H9 (cell line): ENCODE measurements at regions not wholly inside any gene's neighbourhood (a gene's known extent, or its start where the extent isn't known, plus 50 kb on each side); places are given as distances from the start of the nearest gene placed in this dataset.

Experiments
- DNase-seq: peaks from one replicate; pipeline ENCODE4 v3.0.0-alpha.2; 2017
- H2AFZ ChIP-seq: one replicate; pipeline ENCODE4 v1.6.1; 2013; ENCODE audit warnings: mild to moderate bottlenecking, low read length, control low read depth, moderate library complexity
- H2AK5ac ChIP-seq: 2 replicates; pipeline ENCODE4 v1.6.1; 2013; ENCODE audit warnings: low read length, control low read depth, mixed read lengths; ENCODE audit not compliant: insufficient read length
- H2BK120ac ChIP-seq: one replicate; pipeline ENCODE4 v1.6.1; 2013; ENCODE audit warnings: low read depth, mild to moderate bottlenecking, low read length, control low read depth, inconsistent platforms; ENCODE audit not compliant: poor library complexity, severe bottlenecking
- H2BK12ac ChIP-seq: 2 replicates; pipeline ENCODE4 v1.6.1; 2013; ENCODE audit warnings: low read length, control low read depth, mixed read lengths, low read depth; ENCODE audit not compliant: insufficient read length
- H2BK15ac ChIP-seq: 2 replicates; pipeline ENCODE4 v1.6.1; 2013; ENCODE audit warnings: low read depth, low read length, control low read depth
- H2BK20ac ChIP-seq: one replicate; pipeline ENCODE4 v1.6.1; 2013; ENCODE audit warnings: low read depth, mild to moderate bottlenecking, low read length, control low read depth, inconsistent platforms; ENCODE audit not compliant: poor library complexity, severe bottlenecking
- H2BK5ac ChIP-seq: 2 replicates; pipeline ENCODE4 v1.6.1; 2013; ENCODE audit warnings: low read length, control low read depth, mixed read lengths; ENCODE audit not compliant: insufficient read length
- H3K14ac ChIP-seq: 2 replicates; pipeline ENCODE4 v1.6.1; 2013; ENCODE audit warnings: low read length, control low read depth; ENCODE audit not compliant: insufficient read depth
- H3K18ac ChIP-seq: 2 replicates; pipeline ENCODE4 v1.6.1; 2013; ENCODE audit warnings: low read depth, mild to moderate bottlenecking, mixed read lengths, low read length, control low read depth; ENCODE audit not compliant: insufficient read length
- H3K23ac ChIP-seq: 2 replicates; pipeline ENCODE4 v1.6.1; 2013; ENCODE audit warnings: low read length, control low read depth, mixed read lengths, low read depth; ENCODE audit not compliant: insufficient read length
- H3K23me2 ChIP-seq: 2 replicates; pipeline ENCODE4 v1.6.1; 2013; ENCODE audit warnings: low read depth, mild to moderate bottlenecking, mixed read lengths, low read length, control low read depth; ENCODE audit not compliant: insufficient read length, poor library complexity, severe bottlenecking
- H3K27ac ChIP-seq: 2 replicates; pipeline ENCODE4 v1.5.1; 2013; ENCODE audit warnings: low read length, control low read depth, mixed read lengths, low read depth; ENCODE audit not compliant: insufficient read length
- H3K27me3 ChIP-seq: 2 replicates; pipeline ENCODE4 v1.6.1; 2013; ENCODE audit warnings: low read length, control low read depth, inconsistent platforms; ENCODE audit not compliant: insufficient read depth
- H3K4ac ChIP-seq: 2 replicates; pipeline ENCODE4 v1.6.1; 2013; ENCODE audit warnings: low read depth, mild to moderate bottlenecking, control low read depth, inconsistent platforms, low read length, moderate library complexity
- H3K4me1 ChIP-seq: 2 replicates; pipeline ENCODE4 v1.6.1; 2013; ENCODE audit warnings: low read length, control low read depth, inconsistent platforms; ENCODE audit not compliant: insufficient read depth
- H3K4me2 ChIP-seq: 2 replicates; pipeline ENCODE4 v1.6.1; 2013; ENCODE audit warnings: low read length, control low read depth, mixed read lengths; ENCODE audit not compliant: insufficient read length, insufficient read depth
- H3K56ac ChIP-seq: 2 replicates; pipeline ENCODE4 v1.6.1; 2013; ENCODE audit warnings: low read depth, mild to moderate bottlenecking, mixed read lengths, low read length, control low read depth; ENCODE audit not compliant: insufficient read length
- H3K79me1 ChIP-seq: 2 replicates; pipeline ENCODE4 v1.6.1; 2013; ENCODE audit warnings: low read depth, mild to moderate bottlenecking, moderate library complexity, low read length, control low read depth, inconsistent platforms; ENCODE audit not compliant: insufficient read depth, poor library complexity, severe bottlenecking
- H3K79me2 ChIP-seq: 2 replicates; pipeline ENCODE4 v1.6.1; 2013; ENCODE audit warnings: low read length, control low read depth, inconsistent platforms; ENCODE audit not compliant: insufficient read depth
- H3K9ac ChIP-seq: 2 replicates; pipeline ENCODE4 v1.6.1; 2013; ENCODE audit warnings: low read length, control low read depth, mixed read lengths; ENCODE audit not compliant: insufficient read length; ENCODE audit errors: extremely low read depth
- H3K9me3 ChIP-seq: one replicate; pipeline ENCODE4 v1.6.1; 2013; ENCODE audit warnings: low read depth, low read length, inconsistent platforms; ENCODE audit not compliant: control insufficient read depth
- H3T11ph ChIP-seq: one replicate; pipeline ENCODE4 v1.6.1; 2013; ENCODE audit warnings: mild to moderate bottlenecking, low read length, control low read depth, inconsistent platforms
- H4K20me1 ChIP-seq: one replicate; pipeline ENCODE4 v1.6.1; 2013; ENCODE audit not compliant: control insufficient read depth, insufficient read length, insufficient read depth
- H4K5ac ChIP-seq: 2 replicates; pipeline ENCODE4 v1.6.1; 2013; ENCODE audit warnings: low read depth, mild to moderate bottlenecking, mixed read lengths, low read length, control low read depth; ENCODE audit not compliant: insufficient read length
- H4K8ac ChIP-seq: replicated peaks from 2 replicates; pipeline ENCODE4 v1.6.1; 2013; ENCODE audit warnings: low read length, control low read depth, mixed read lengths, low read depth; ENCODE audit not compliant: insufficient read length
- H4K91ac ChIP-seq: 2 replicates; pipeline ENCODE4 v1.6.1; 2013; ENCODE audit warnings: low read depth, mild to moderate bottlenecking, moderate library complexity, mixed read lengths, low read length, control low read depth; ENCODE audit not compliant: insufficient read length
- H3K27ac Mint-ChIP-seq, 3 experiments: 2 replicates in 2 of 3; 3 replicates in 1 of 3; pipeline ENCODE4 v1.8.0; 2020 to 2021; ENCODE audit warnings: mixed read lengths in 3 of 3, mild to moderate bottlenecking in 1 of 3, moderate library complexity in 1 of 3
- H3K27me3 Mint-ChIP-seq: 2 replicates; pipeline ENCODE4 v1.8.0; 2021; ENCODE audit warnings: low read depth, mild to moderate bottlenecking, moderate library complexity, mixed read lengths
- H3K36me3 Mint-ChIP-seq, 3 experiments: 2 replicates in 2 of 3; 3 replicates in 1 of 3; pipeline ENCODE4 v1.8.0; 2020 to 2021; ENCODE audit warnings: low read depth in 3 of 3, mixed read lengths in 3 of 3; ENCODE audit not compliant: insufficient read depth in 1 of 3
- H3K4me1 Mint-ChIP-seq, 2 experiments: 2 replicates each; pipeline ENCODE4 v1.8.0; 2020; ENCODE audit warnings: mixed read lengths in 2 of 2
- H3K4me3 Mint-ChIP-seq, 2 experiments: 2 replicates in 1 of 2; 3 replicates in 1 of 2; pipeline ENCODE4 v1.8.0; 2020 to 2021; ENCODE audit warnings: mild to moderate bottlenecking in 2 of 2, mixed read lengths in 2 of 2, moderate library complexity in 1 of 2
- H3K9me3 Mint-ChIP-seq, 2 experiments: 2 replicates in 1 of 2; 3 replicates in 1 of 2; pipeline ENCODE4 v1.8.0; 2020; ENCODE audit warnings: mild to moderate bottlenecking in 2 of 2, mixed read lengths in 2 of 2, moderate library complexity in 1 of 2
- CTCF ChIP-seq: fragments of 200-600 bp; sonication (generic); conservative IDR thresholded peaks from 3 replicates; pipeline ENCODE4 v1.8.0; 2021; ENCODE audit warnings: antibody characterized with exemption, mild to moderate bottlenecking
- WGBS: extraction: QIAGEN DNeasy Blood & Tissue Kit; methylation state at CpG from one replicate; pipeline ENCODE4 v1.1.7; 2013; ENCODE audit warnings: missing lambda C conversion rate, low lambda C conversion rate, mixed read lengths; ENCODE audit not compliant: insufficient read length; ENCODE audit errors: extremely low coverage; 5-methylcytosine and 5-hydroxymethylcytosine counted together

- Histone ChIP-seq H4K8ac (no peak overlapping the region), H2AK5ac (no peak overlapping the region), H3K18ac (no peak overlapping the region), H3K9me3 (no peaks in the 10 kb centered on the region), H3K79me1 (no peaks in the 10 kb centered on the region), H3K56ac (no peak overlapping the region), H3K4me1 (no peaks in the 10 kb centered on the region; the same call in 1 of the 2 replicates), H2BK120ac (no peak overlapping the region), H3K27ac (no peak overlapping the region), H3T11ph (no peak overlapping the region), H3K9ac (no peak overlapping the region), H4K91ac (no peak overlapping the region), H3K4me2 (no peak overlapping the region), H3K23me2 (peaks cover 8% of the 10 kb centered on the region), H2BK15ac (no peak overlapping the region), H4K20me1 (no peaks in the 10 kb centered on the region), H3K14ac (no peak overlapping the region), H3K4ac (no peak overlapping the region), H2BK20ac (no peak overlapping the region), H3K27me3 (no peaks in the 10 kb centered on the region; the same call in 1 of the 2 replicates), H2BK12ac (no peak overlapping the region), H3K79me2 (no peaks in the 10 kb centered on the region), H4K5ac (no peak overlapping the region), H3K23ac (no peak overlapping the region), H2AFZ (no peak overlapping the region), H2BK5ac (no peak overlapping the region)
- no peak for DNase-seq
- no CpG with 5 or more reads among the region's 2 CpGs for WGBS
- Mint-ChIP-seq H3K36me3 (peaks cover 0 to 5% (median 2%) of the 10 kb centered on the region in 3 experiments; a peak in 2 of 7 replicates), H3K4me3 (no peak overlapping the region), H3K27me3 (peaks cover 30% of the 10 kb centered on the region), H3K4me1 (peaks cover 9 to 16% of the 10 kb centered on the region in 2 experiments), H3K27ac (no peak overlapping the region), H3K9me3 (peaks cover 0 to 6% of the 10 kb centered on the region in 2 experiments; a peak in 3 of 5 replicates)
- no peak for TF ChIP-seq CTCF
Measured at GRCh38 chr16:6481894-6482293, 850.8 kb upstream of the RBFOX1 start.
